KMS-11 (cell line): ENCODE measurements at regions not wholly inside any gene's neighbourhood (a gene's known extent, or its start where the extent isn't known, plus 50 kb on each side); places are given as distances from the start of the nearest gene placed in this dataset.

Experiments
- H2AFZ ChIP-seq: fragments of 200-600 bp; sonication (generic); 2 replicates; pipeline ENCODE4 v1.6.1; 2016; ENCODE audit warnings: antibody characterized with exemption, mixed run types, low read depth
- H3K27ac ChIP-seq: fragments of 200-600 bp; sonication (generic); 2 replicates; pipeline ENCODE4 v1.6.1; 2016; ENCODE audit warnings: mild to moderate bottlenecking, mixed run types
- H3K27me3 ChIP-seq: fragments of 200-600 bp; sonication (generic); 2 replicates; pipeline ENCODE4 v1.6.1; 2017; ENCODE audit warnings: mild to moderate bottlenecking, low read depth, mixed run types, moderate library complexity; ENCODE audit not compliant: insufficient read depth
- H3K36me3 ChIP-seq: fragments of 200-600 bp; sonication (generic); 2 replicates; pipeline ENCODE4 v1.6.1; 2017; ENCODE audit warnings: mild to moderate bottlenecking, mixed run types; ENCODE audit not compliant: insufficient read depth
- H3K4me1 ChIP-seq: fragments of 200-600 bp; sonication (generic); 2 replicates; pipeline ENCODE4 v1.6.1; 2016; ENCODE audit warnings: mild to moderate bottlenecking, low read depth, mixed run types; ENCODE audit not compliant: poor library complexity, severe bottlenecking
- H3K4me2 ChIP-seq: fragments of 200-600 bp; sonication (generic); 2 replicates; pipeline ENCODE4 v1.7.0; 2016; ENCODE audit warnings: mild to moderate bottlenecking, mixed run types
- H3K4me3 ChIP-seq: fragments of 200-600 bp; sonication (generic); IDR thresholded peaks from 2 replicates; pipeline ENCODE4 v1.6.1; 2017; ENCODE audit warnings: low read depth, low read length, mixed read lengths; ENCODE audit not compliant: insufficient read depth
- H3K79me2 ChIP-seq: fragments of 200-600 bp; sonication (generic); 2 replicates; pipeline ENCODE4 v1.6.1; 2016; ENCODE audit warnings: low read depth, mixed run types; ENCODE audit not compliant: insufficient read depth
- H3K9ac ChIP-seq: fragments of 200-600 bp; sonication (generic); 2 replicates; pipeline ENCODE4 v1.6.1; 2016; ENCODE audit warnings: mild to moderate bottlenecking, mixed run types
- H4K20me1 ChIP-seq: fragments of 200-600 bp; sonication (generic); 2 replicates; pipeline ENCODE4 v1.6.1; 2016; ENCODE audit warnings: mild to moderate bottlenecking, mixed run types; ENCODE audit not compliant: insufficient read depth
- CTCF ChIP-seq: fragments of 200-600 bp; sonication (generic); conservative IDR thresholded peaks from 2 replicates; pipeline ENCODE4 v1.6.1; 2017; ENCODE audit warnings: low read depth, mild to moderate bottlenecking, antibody characterized with exemption, low read length, moderate library complexity, mixed read lengths

GRCh38 chr1:56174176-56174885 is 405.0 kb downstream of the PLPP3 start:
- no peaks in the 10 kb centered on the region for H3K4me1 ChIP-seq
- no peaks in the 10 kb centered on the region for H3K36me3 ChIP-seq
- no peaks in the 10 kb centered on the region for H4K20me1 ChIP-seq
- H3K4me3 ChIP-seq, result no peak overlapping the region
- H3K79me2 ChIP-seq, result no peaks in the 10 kb centered on the region
- TF ChIP-seq CTCF, result no peak
- no peak overlapping the region for H3K9ac ChIP-seq
- H3K27ac ChIP-seq, result no peak overlapping the region
- H2AFZ ChIP-seq, result no peak overlapping the region
- H3K4me2 ChIP-seq, result no peak overlapping the region
- no peaks in the 10 kb centered on the region for H3K27me3 ChIP-seq

GRCh38 chr1:56173736-56174135 is 405.6 kb downstream of the PLPP3 start:
- Histone ChIP-seq H3K79me2 (no peaks in the 10 kb centered on the region), H4K20me1 (no peaks in the 10 kb centered on the region), H2AFZ (no peak overlapping the region), H3K9ac (no peak overlapping the region), H3K27ac (no peak overlapping the region), H3K27me3 (no peaks in the 10 kb centered on the region), H3K4me2 (no peak overlapping the region), H3K36me3 (no peaks in the 10 kb centered on the region), H3K4me3 (no peak overlapping the region), H3K4me1 (no peaks in the 10 kb centered on the region)
- TF ChIP-seq CTCF, result no peak

GRCh38 chr1:56171670-56172069 is 407.7 kb downstream of the PLPP3 start:
- H3K9ac ChIP-seq, result no peak overlapping the region
- no peak overlapping the region for H3K27ac ChIP-seq
- no peaks in the 10 kb centered on the region for H4K20me1 ChIP-seq
- no peak overlapping the region for H3K4me2 ChIP-seq
- no peaks in the 10 kb centered on the region for H3K79me2 ChIP-seq
- H3K4me3 ChIP-seq, result no peak overlapping the region
- no peaks in the 10 kb centered on the region for H3K36me3 ChIP-seq
- TF ChIP-seq CTCF, result no peak
- H2AFZ ChIP-seq, result no peak overlapping the region
- no peaks in the 10 kb centered on the region for H3K27me3 ChIP-seq
- no peaks in the 10 kb centered on the region for H3K4me1 ChIP-seq

GRCh38 chr1:56170784-56171320 is 408.5 kb downstream of the PLPP3 start:
- H3K4me2 ChIP-seq, result no peak overlapping the region
- no peaks in the 10 kb centered on the region for H4K20me1 ChIP-seq
- H3K9ac ChIP-seq, result no peak overlapping the region
- no peak overlapping the region for H3K4me3 ChIP-seq
- no peak overlapping the region for H3K27ac ChIP-seq
- no peak overlapping the region for H2AFZ ChIP-seq
- no peaks in the 10 kb centered on the region for H3K27me3 ChIP-seq
- H3K36me3 ChIP-seq, result no peaks in the 10 kb centered on the region
- no peaks in the 10 kb centered on the region for H3K79me2 ChIP-seq
- no peaks in the 10 kb centered on the region for H3K4me1 ChIP-seq
- no peak for TF ChIP-seq CTCF
